NCI-H82 treated with DMSO at 0.1 percent for 48 hours (cell line): ENCODE measurements at regions not wholly inside any gene's neighbourhood (a gene's known extent, or its start where the extent isn't known, plus 50 kb on each side); places are given as distances from the start of the nearest gene placed in this dataset.
"Not testable (repeated sequence)": the region's sequence is repeated elsewhere in the genome, so short reads cannot be mapped to it uniquely, and the experiment has no call there.

ENCODE experiments used
- DNase-seq: peaks from one replicate; lab custom pipeline; 2025; ENCODE audit not compliant: unreplicated experiment; lab: John Stamatoyannopoulos, UW

GRCh38 chr1:198967566-198967965, 328.7 kb downstream of the PTPRC start:
- DNase-seq, result peak; percentile 39

- DNase-seq, result no peak
Observed at GRCh38 chr1:198968866-198969265, 330.0 kb downstream of the PTPRC start.

DNA sequence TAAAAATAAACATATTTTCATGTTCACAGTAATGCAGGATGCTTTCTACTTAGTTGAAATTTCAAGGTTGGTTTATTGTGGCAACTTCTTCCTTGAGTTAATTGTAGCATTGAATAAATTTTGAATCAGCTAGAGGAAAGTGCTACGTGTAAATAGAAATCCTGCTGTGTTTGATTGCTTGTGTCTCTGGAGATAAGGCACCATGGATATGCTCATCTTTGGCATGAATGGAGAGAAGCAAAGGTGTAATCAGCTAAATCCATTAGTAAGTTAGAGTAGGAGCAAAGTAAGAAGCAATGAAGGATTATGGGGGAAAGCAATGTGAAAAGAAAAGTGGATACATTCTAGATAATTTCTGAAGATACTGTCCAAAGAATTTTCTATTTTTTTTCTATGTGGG, 331.1 kb downstream of the PTPRC start:
- DNase-seq, result no peak

GRCh38 chr1:198970916-198971315, 332.1 kb downstream of the PTPRC start:
- DNase-seq, result no peak

- DNase-seq, result peak; percentile 37
Observed at GRCh38 chr1:198977909-198978308, 339.1 kb downstream of the PTPRC start.

- DNase-seq, result no peak
Observed at GRCh38 chr1:198978523-198978922, 339.7 kb downstream of the PTPRC start.

GRCh38 chr1:198986036-198986435, 347.2 kb downstream of the PTPRC start:
- no peak for DNase-seq

DNA sequence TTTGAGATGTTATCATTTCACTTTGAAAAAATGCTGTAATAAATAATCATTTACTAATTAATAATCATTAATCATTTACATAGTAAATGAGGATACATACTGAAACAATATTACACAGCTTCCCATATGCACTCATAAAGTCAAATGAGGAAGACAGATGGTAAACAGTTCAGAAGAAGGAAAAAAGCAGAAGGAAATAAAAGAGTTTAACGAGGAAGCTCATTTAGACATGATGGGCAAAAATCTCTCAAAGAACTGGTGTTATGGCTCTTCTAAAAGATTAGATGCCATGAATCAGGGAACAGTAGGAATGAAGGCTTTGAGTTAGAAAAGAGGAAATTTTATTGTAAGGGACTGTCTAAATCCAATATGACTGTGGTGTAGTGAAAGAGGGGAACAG, 347.6 kb downstream of the PTPRC start:
- no peak for DNase-seq

DNA sequence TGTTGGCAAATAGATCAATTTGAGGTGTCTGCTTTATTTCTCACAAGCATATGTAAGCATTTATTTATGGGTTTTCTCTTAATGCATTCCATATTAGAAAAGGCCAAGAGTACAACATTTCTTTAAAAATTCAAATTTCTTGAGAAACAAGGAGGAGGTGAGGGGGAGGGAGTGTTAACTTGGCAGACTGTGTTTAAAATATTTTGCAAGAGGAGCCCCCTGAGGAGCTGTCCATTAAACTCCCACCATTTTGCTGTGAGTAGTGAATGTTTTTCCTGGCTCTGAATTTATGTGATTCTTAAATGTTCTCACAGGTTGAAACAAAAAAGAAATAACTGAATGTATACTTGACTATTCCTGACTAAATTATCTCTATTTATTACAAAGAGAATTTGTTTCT, 363.8 kb downstream of the PTPRC start:
- no peak for DNase-seq

- DNase-seq, result no peak
Observed at GRCh38 chr1:199007423-199007822, 368.6 kb downstream of the PTPRC start.

DNA sequence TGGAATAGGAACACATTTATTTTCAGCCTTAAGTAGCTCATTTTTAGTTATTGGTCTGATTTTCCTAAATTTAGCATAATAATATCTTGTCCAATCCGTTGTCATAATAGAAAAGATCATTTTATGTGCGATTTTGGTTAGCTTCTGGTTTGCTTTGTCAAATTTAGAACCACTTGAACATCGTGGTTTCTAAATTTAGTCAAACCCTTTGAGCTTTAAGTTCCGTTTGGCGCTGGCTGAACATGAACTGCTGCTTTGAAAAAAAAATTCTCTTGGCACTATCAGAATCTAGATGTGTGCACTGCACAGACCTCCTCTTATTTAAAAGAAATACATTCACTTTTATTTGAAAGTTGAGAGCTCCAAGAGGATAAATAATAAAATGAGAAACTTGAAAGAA, 370.6 kb downstream of the PTPRC start:
- no peak for DNase-seq

- DNase-seq, result no peak
Observed at GRCh38 chr1:199010492-199010891, 371.7 kb downstream of the PTPRC start.

DNA sequence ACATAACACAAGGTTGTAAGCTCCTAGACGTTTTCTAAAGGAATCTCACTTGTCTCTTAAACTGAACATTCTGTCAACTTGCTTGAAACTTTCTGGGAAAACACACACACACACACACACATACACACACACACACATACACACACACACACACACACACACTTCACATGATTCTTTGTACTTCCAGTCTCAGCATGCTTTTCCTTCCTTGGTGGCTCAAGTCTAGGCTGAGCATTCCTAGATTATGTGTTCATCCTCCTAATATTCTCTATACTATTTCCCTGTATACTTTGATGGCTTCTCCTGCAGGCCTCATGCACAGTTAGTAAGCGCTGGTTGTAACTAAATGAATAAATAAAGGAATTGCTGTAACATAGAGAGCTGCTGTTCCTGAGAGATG, 372.1 kb downstream of the PTPRC start:
- no peak for DNase-seq

- no peak for DNase-seq
Observed at GRCh38 chr1:199015799-199016198, 377.0 kb downstream of the PTPRC start.

DNA sequence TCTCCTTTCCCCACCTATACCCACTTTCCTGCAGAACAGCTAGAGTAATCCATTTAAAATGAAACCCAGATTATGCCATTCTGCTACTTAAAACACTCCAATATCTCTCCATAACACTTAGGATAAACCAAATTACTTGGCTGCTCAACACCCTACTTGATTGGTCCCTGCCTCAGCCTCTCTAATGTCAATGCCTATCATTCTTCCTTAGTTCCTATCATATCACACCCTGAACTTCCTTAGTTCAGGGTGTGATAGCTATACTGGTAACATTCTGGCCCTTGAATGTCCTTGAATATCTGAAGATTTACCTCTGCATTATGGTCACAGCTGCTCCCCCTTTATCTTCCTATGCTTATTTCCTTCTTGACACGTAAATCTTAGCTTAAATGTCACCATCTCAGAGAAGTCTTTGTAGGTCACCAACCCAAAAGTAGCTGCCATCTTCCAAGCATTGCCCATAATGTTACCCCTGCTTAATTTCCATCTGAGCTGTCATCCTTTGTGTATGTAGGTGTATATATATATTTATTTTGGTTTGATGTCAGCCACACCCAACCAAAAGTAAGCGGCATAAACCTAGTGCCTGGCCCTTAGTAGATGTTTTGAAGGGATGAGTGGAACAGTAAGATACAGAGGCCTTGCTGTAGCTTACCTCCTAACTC, 379.8 kb downstream of the PTPRC start:
- no peak for DNase-seq

DNA sequence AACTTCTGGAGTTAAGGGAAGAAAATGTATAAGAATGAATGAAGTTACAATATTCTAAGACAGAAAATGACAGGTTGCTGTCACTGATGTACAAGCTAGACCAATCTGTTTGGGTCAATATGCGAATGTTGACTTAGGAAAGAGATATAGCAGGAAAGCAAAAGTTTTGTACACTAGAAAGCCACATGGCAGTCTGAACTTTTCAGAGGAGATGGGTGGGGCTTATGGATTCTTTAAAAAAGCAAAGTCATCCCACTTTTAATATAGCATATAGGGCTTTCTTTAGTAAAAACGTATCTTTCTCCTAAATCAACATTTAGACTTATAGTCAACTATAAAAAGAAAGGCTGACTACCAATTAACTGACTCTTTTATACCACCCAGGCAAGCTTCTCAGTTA, 381.2 kb downstream of the PTPRC start:
- DNase-seq, result no peak

DNA sequence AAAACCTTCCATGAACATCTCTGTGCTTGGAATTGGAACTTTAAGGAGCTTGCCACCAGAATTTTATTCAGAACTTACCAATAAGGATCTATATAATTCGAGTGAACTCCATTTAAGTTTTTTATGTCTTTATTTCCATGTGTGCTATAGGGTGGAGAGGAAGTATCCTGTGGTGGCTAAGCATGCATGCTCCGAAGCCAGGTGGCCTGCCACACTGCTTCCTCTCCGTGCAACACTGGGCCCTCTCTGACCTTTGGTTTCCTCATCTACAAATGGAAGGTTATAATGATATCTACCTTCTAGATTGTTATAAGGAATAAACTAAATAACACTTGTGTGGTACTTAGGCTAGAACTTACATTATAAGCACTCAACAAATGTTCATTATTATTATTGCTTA, 382.1 kb downstream of the PTPRC start:
- no peak for DNase-seq

- DNase-seq, result no peak
Observed at GRCh38 chr1:199029401-199029800, 390.6 kb downstream of the PTPRC start.

- DNase-seq, result no peak
Observed at GRCh38 chr1:199029855-199030254, 391.0 kb downstream of the PTPRC start.

DNA sequence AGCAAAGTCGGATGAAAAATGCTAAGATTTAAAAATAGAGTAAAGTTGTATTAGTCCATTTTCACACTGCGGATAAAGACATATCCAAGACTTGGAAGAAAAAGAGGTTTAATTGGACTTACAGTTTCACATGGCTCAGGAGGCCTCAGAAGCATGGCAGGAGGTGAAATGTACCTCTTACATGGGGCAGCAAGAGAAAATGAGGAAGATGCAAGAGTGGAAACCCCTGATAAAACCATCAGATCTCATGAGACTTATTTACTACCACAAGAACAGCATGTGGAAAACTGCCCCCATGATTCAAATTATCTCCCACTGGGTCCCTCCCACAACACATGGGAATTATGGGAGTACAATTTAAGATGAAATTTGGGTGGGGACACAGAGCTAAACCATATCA, 391.7 kb downstream of the PTPRC start:
- not testable (repeated sequence) for DNase-seq

- DNase-seq, result not testable (repeated sequence)
Observed at GRCh38 chr1:199031170-199031569, 392.3 kb downstream of the PTPRC start.

DNA sequence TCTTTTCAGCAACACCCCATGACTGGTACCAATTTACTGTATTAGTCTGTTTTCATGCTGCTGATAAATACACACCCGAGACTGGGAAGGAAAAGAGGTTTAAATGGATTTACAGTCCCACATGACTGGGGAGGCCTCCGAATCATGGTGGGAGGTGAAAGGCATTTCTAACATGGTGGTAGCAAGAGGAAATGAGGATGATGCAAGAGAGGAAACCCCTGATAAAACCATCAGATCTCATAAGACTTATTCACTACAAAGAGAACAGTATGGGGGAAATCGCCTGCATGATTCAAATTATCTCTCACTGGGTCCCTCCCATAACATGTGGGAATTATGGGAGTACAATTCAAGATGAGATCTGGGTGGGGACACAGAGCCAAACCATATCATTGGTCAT, 393.6 kb downstream of the PTPRC start:
- DNase-seq, result not testable (repeated sequence)

- DNase-seq, result no peak
Observed at GRCh38 chr1:199033661-199034060, 394.8 kb downstream of the PTPRC start.
